PC-3 (cell line): ENCODE measurements at regions not wholly inside any gene's neighbourhood (a gene's known extent, or its start where the extent isn't known, plus 50 kb on each side); places are given as distances from the start of the nearest gene placed in this dataset.

ENCODE experiments used
- ATAC-seq: fragments of 200-7000 bp; cut with Tn5 transposase; 2 replicates; pipeline ENCODE4 v1.9.1; 2020; ENCODE audit warnings: mild to moderate bottlenecking, moderate library complexity
- BruUV-seq: library from RNA; stranded (reverse); fragments of 400-500 nt; replicated peaks from 2 replicates; lab custom pipeline; 2021; lab: Mats Ljungman, UMichigan
- CTCF ChIA-PET: fragments of 300-600 bp; sonication (Branson Sonifier 250); formaldehyde crosslinking; loops from one replicate; lab custom pipeline; 2022; ENCODE audit warnings: antibody characterized with exemption; lab: Charles Lee
- POLR2A ChIA-PET: fragments of 300-600 bp; sonication (Branson Sonifier 250); formaldehyde crosslinking; loops from one replicate; lab custom pipeline; 2022; ENCODE audit warnings: antibody characterized with exemption; ENCODE audit not compliant: unreplicated experiment; lab: Charles Lee
- DNase-seq: peaks from one replicate; pipeline ENCODE4 v3.0.0-alpha.2; 2015
- H2AFZ ChIP-seq: fragments of 300-600 bp; sonication (generic); 2 replicates; pipeline ENCODE4 v1.6.0; 2016; ENCODE audit warnings: antibody characterized with exemption, low read length
- H3F3A ChIP-seq: fragments of 300-600 bp; sonication (generic); one replicate; pipeline ENCODE4 v1.6.0; 2017; ENCODE audit warnings: antibody characterized with exemption, low read length, control low read depth, mild to moderate bottlenecking; ENCODE audit not compliant: unreplicated experiment
- H3K27ac ChIP-seq: fragments of 300-600 bp; sonication (generic); 2 replicates; pipeline ENCODE4 v1.5.1; 2016; ENCODE audit warnings: mild to moderate bottlenecking, low read length
- H3K27me3 ChIP-seq: fragments of 300-600 bp; sonication (generic); 2 replicates; pipeline ENCODE4 v1.6.1; 2016; ENCODE audit warnings: low read length, mixed read lengths
- H3K36me3 ChIP-seq: fragments of 300-600 bp; sonication (generic); 2 replicates; pipeline ENCODE4 v1.6.1; 2016; ENCODE audit warnings: low read depth, mixed run types, low read length, mixed read lengths
- H3K4me1 ChIP-seq: fragments of 300-600 bp; sonication (generic); 2 replicates; pipeline ENCODE4 v1.5.1; 2016; ENCODE audit warnings: low read length; ENCODE audit not compliant: insufficient read depth
- H3K4me2 ChIP-seq: fragments of 300-600 bp; sonication (generic); 2 replicates; pipeline ENCODE4 v1.6.0; 2016; ENCODE audit warnings: low read length
- H3K4me3 ChIP-seq: fragments of 300-600 bp; sonication (generic); 2 replicates; pipeline ENCODE4 v1.5.1; 2016; ENCODE audit warnings: mild to moderate bottlenecking, low read length, mixed read lengths
- H3K79me2 ChIP-seq: fragments of 300-600 bp; sonication (generic); 2 replicates; pipeline ENCODE4 v1.6.1; 2017; ENCODE audit warnings: low read length, mixed read lengths
- H3K9ac ChIP-seq: fragments of 300-600 bp; sonication (generic); 2 replicates; pipeline ENCODE4 v1.6.0; 2016; ENCODE audit warnings: mild to moderate bottlenecking, low read length
- H3K9me2 ChIP-seq: fragments of 300-600 bp; sonication (generic); replicated peaks from 2 replicates; pipeline ENCODE4 v1.6.1; 2016; ENCODE audit warnings: mixed run types, low read length, mixed read lengths
- H3K9me3 ChIP-seq: fragments of 300-600 bp; sonication (generic); 2 replicates; pipeline ENCODE4 v1.6.1; 2016; ENCODE audit warnings: low read length, mixed read lengths
- H4K20me1 ChIP-seq: fragments of 300-600 bp; sonication (generic); 2 replicates; pipeline ENCODE4 v1.6.1; 2016; ENCODE audit warnings: low read length, mixed read lengths
- CTCF ChIP-seq: fragments of 300-600 bp; sonication (generic); conservative IDR thresholded peaks from 2 replicates; pipeline ENCODE4 v1.5.1; 2017; ENCODE audit warnings: antibody characterized with exemption, low read depth, mild to moderate bottlenecking, low read length
- EZH2 ChIP-seq: fragments of 300-600 bp; sonication (generic); IDR thresholded peaks from one replicate; pipeline ENCODE4 v1.6.1; 2017; ENCODE audit warnings: antibody characterized with exemption, mild to moderate bottlenecking, low read length; ENCODE audit not compliant: unreplicated experiment
- EZH2phosphoT487 ChIP-seq: fragments of 300-600 bp; sonication (generic); IDR thresholded peaks from 2 replicates; pipeline ENCODE4 v1.6.1; 2018; ENCODE audit warnings: mild to moderate bottlenecking, antibody characterized with exemption, low read length, borderline replicate concordance
- intact Hi-C: fragments of 100-400 bp; cut with micrococcal nuclease; formaldehyde crosslinking; loops from 2 replicates; pipeline ENCODE4 v1.9.0; 2023

GRCh38 chr3:13728487-13728886, 151.4 kb downstream of the WNT7A start:
- no peak overlapping the region for H2AFZ ChIP-seq
- H3K9me2 ChIP-seq, result no peaks in the 10 kb centered on the region
- H3K79me2 ChIP-seq, result no peaks in the 10 kb centered on the region
- no peak overlapping the region for H3K4me2 ChIP-seq
- no peaks in the 10 kb centered on the region for H3K36me3 ChIP-seq
- H3K27me3 ChIP-seq, result no peaks in the 10 kb centered on the region; the same call in 1 of the 2 replicates
- no peaks in the 10 kb centered on the region for H3K9me3 ChIP-seq
- TF ChIP-seq CTCF, result no peak
- no peak for TF ChIP-seq EZH2
- no peak for TF ChIP-seq EZH2phosphoT487
- intact Hi-C loops, result no loop called here
- ATAC-seq (no peak), DNase-seq (no peak)
- H3K4me3 ChIP-seq, result no peak overlapping the region
- CTCF ChIA-PET, result no interaction called here
- no TSS peak for BruUV-seq
- H3K9ac ChIP-seq, result no peak overlapping the region
- POLR2A ChIA-PET, result no interaction called here
- H3F3A ChIP-seq, result no peaks in the 10 kb centered on the region
- H3K4me1 ChIP-seq, result no peaks in the 10 kb centered on the region
- H3K27ac ChIP-seq, result no peak overlapping the region
- no peaks in the 10 kb centered on the region for H4K20me1 ChIP-seq

- H3K9me3 ChIP-seq, result no peaks in the 10 kb centered on the region
- no peak overlapping the region for H3K27ac ChIP-seq
- H3K27me3 ChIP-seq, result no peaks in the 10 kb centered on the region; the same call in 1 of the 2 replicates
- no peaks in the 10 kb centered on the region for H4K20me1 ChIP-seq
- intact Hi-C loops, result no loop called here
- no peaks in the 10 kb centered on the region for H3K4me1 ChIP-seq
- H3K9ac ChIP-seq, result no peak overlapping the region
- no peak for DNase-seq
- TF ChIP-seq CTCF (no peak), EZH2 (no peak), EZH2phosphoT487 (no peak)
- H3K36me3 ChIP-seq, result no peaks in the 10 kb centered on the region
- H2AFZ ChIP-seq, result no peak overlapping the region
- no peaks in the 10 kb centered on the region for H3K9me2 ChIP-seq
- no peak overlapping the region for H3K4me2 ChIP-seq
- no peaks in the 10 kb centered on the region for H3F3A ChIP-seq
- ChIA-PET CTCF (no interaction called here), POLR2A (no interaction called here)
- ATAC-seq, result no peak
- H3K4me3 ChIP-seq, result no peak overlapping the region
- no peaks in the 10 kb centered on the region for H3K79me2 ChIP-seq
- no TSS peak for BruUV-seq
These were observed 152.0 kb downstream of the WNT7A start for GRCh38 chr3:13727890-13728289.

- DNase-seq, result no peak
- BruUV-seq, result no TSS peak
These were observed 156.1 kb downstream of the WNT7A start for GRCh38 chr3:13723676-13724207.

More at GRCh38 chr3:13723676-13724207, 156.1 kb downstream of the WNT7A start:
- ChIA-PET CTCF (no interaction called here), POLR2A (no interaction called here)
- no peak overlapping the region for H3K9ac ChIP-seq
- no peaks in the 10 kb centered on the region for H3K36me3 ChIP-seq
- H3F3A ChIP-seq, result no peaks in the 10 kb centered on the region
- no peaks in the 10 kb centered on the region; the same call in 1 of the 2 replicates for H3K27me3 ChIP-seq
- H3K4me3 ChIP-seq, result no peak overlapping the region
- H4K20me1 ChIP-seq, result no peaks in the 10 kb centered on the region
- H3K27ac ChIP-seq, result no peak overlapping the region
- no peaks in the 10 kb centered on the region for H3K9me2 ChIP-seq
- intact Hi-C loops, result no loop called here
- no peak overlapping the region for H3K4me2 ChIP-seq
- no peaks in the 10 kb centered on the region for H3K4me1 ChIP-seq
- no peaks in the 10 kb centered on the region for H3K79me2 ChIP-seq
- ATAC-seq, result no peak
- no peak for TF ChIP-seq CTCF
- TF ChIP-seq EZH2, result no peak
- TF ChIP-seq EZH2phosphoT487, result no peak
- no peak overlapping the region for H2AFZ ChIP-seq
- H3K9me3 ChIP-seq, result peaks cover 7% of the 10 kb centered on the region; the same call in 1 of the 2 replicates
